K562 (cell line): ENCODE measurements at regions not wholly inside any gene's neighbourhood (a gene's known extent, or its start where the extent isn't known, plus 50 kb on each side); places are given as distances from the start of the nearest gene placed in this dataset.

ENCODE experiments used
- ATAC-seq: fragments of 200-7000 bp; cut with Tn5 transposase; 3 replicates; pipeline ENCODE4 v1.9.1; 2020; ENCODE audit warnings: moderate library complexity
- BruUV-seq: library from RNA; stranded (reverse); fragments of 400-500 nt; replicated peaks from 2 replicates; lab custom pipeline; 2021; lab: Mats Ljungman, UMichigan
- CTCF ChIA-PET: fragments of 300-600 bp; formaldehyde crosslinking; extraction: SDS; loops from one replicate; lab custom pipeline; 2021; ENCODE audit warnings: low intra/inter-chr PET ratio; lab: Yijun Ruan, JAX
- POLR2A ChIA-PET: fragments of 300-600, 350-650 bp; sonication (Branson Sonifier 250); formaldehyde crosslinking; extraction: SDS; loops from one replicate; lab custom pipeline; 2021; ENCODE audit warnings: antibody characterized with exemption, inconsistent platforms; lab: Yijun Ruan, JAX
- DNase-seq, 4 experiments: peaks; one replicate each; pipeline versions ENCODE4 v3.0.0 to v3.0.0-alpha.2; 2011 to 2018; ENCODE audit warnings: low spot score in 3 of 4, mixed read lengths in 3 of 4; ENCODE audit errors: extremely low read depth in 1 of 4
- FAIRE-seq: peaks from 2 replicates; lab custom pipeline; 2011; peaks lifted over from hg19 to GRCh38; lab: Jason Lieb, UNC
- H2AFZ ChIP-seq: 2 replicates; pipeline ENCODE4 v1.6.0; 2011; ENCODE audit warnings: low read depth, low read length, control low read depth, inconsistent platforms
- H3K27ac ChIP-seq: fragments of 200-600 bp; 3 replicates; pipeline ENCODE4 v1.8.0; 2011; ENCODE audit warnings: low read depth, mild to moderate bottlenecking, control low read depth, inconsistent platforms, low read length, moderate library complexity, mixed read lengths; ENCODE audit errors: extremely low read depth
- H3K27me3 ChIP-seq, 2 experiments: fragments of 300-600 bp in 1 of 2; 2 replicates in 1 of 2; 3 replicates in 1 of 2; pipeline versions ENCODE4 v1.6.0 to v1.8.0; 2011; ENCODE audit warnings: inconsistent platforms in 2 of 2, low read length in 2 of 2, mild to moderate bottlenecking in 1 of 2, mixed read lengths in 1 of 2, moderate library complexity in 1 of 2; ENCODE audit not compliant: control insufficient read depth in 2 of 2, insufficient read depth in 2 of 2
- H3K36me3 ChIP-seq: fragments of 300-600 bp; 3 replicates; pipeline ENCODE4 v1.8.0; 2011; ENCODE audit warnings: mild to moderate bottlenecking, low read length, inconsistent platforms; ENCODE audit not compliant: control insufficient read depth, insufficient read depth
- H3K4me1 ChIP-seq, 2 experiments: fragments of 200-600 bp in 1 of 2; replicated peaks in 1 of 2; 2 replicates in 1 of 2; 3 replicates in 1 of 2; pipeline versions ENCODE4 v1.5.1 to v1.8.0; 2011; ENCODE audit warnings: inconsistent platforms in 2 of 2, low read length in 2 of 2, mild to moderate bottlenecking in 1 of 2, mixed read lengths in 1 of 2, moderate library complexity in 1 of 2; ENCODE audit not compliant: control insufficient read depth in 2 of 2, insufficient read depth in 2 of 2
- H3K4me2 ChIP-seq: 2 replicates; pipeline ENCODE4 v1.6.1; 2011; ENCODE audit warnings: low read length, control low read depth, inconsistent platforms, mixed read lengths; ENCODE audit not compliant: insufficient read depth
- H3K4me3 ChIP-seq: fragments of 200-600 bp; sonication (generic), shearing (Covaris generic); 2 replicates; pipeline ENCODE4 v1.5.1; 2016; ENCODE audit warnings: control low read depth, inconsistent platforms
- H3K79me2 ChIP-seq: fragments of 200-600 bp; 3 replicates; pipeline ENCODE4 v1.8.0; 2011; ENCODE audit warnings: low read length, inconsistent platforms; ENCODE audit not compliant: control insufficient read depth, insufficient read depth
- H3K9ac ChIP-seq, 2 experiments: 2 replicates each; pipeline versions ENCODE4 v1.6.0 to v1.6.1; 2011; ENCODE audit warnings: low read depth in 2 of 2, low read length in 2 of 2, control low read depth in 1 of 2, inconsistent platforms in 1 of 2, mild to moderate bottlenecking in 1 of 2, mixed read lengths in 1 of 2; ENCODE audit not compliant: insufficient read depth in 1 of 2
- H3K9me1 ChIP-seq: one replicate; pipeline ENCODE4 v1.6.0; 2011; ENCODE audit warnings: inconsistent platforms, mild to moderate bottlenecking, low read length, moderate library complexity; ENCODE audit not compliant: control insufficient read depth, insufficient read depth
- H3K9me3 ChIP-seq: replicated peaks from 2 replicates; pipeline ENCODE4 v1.5.1; 2011; ENCODE audit warnings: low read depth, low read length, inconsistent platforms; ENCODE audit not compliant: control insufficient read depth, insufficient read depth
- H4K20me1 ChIP-seq: replicated peaks from 2 replicates; pipeline ENCODE4 v1.6.1; 2011; ENCODE audit warnings: low read length, inconsistent platforms, mixed read lengths; ENCODE audit not compliant: control insufficient read depth, insufficient read depth
- CHD4 ChIP-seq: fragments of 200-600 bp; sonication (generic); IDR thresholded peaks from 3 replicates; pipeline ENCODE4 v1.6.1; 2012; ENCODE audit warnings: low read depth, mild to moderate bottlenecking, mixed read lengths, low read length, inconsistent platforms; ENCODE audit not compliant: insufficient read depth, insufficient replicate concordance, poor library complexity, severe bottlenecking
- HDAC3 ChIP-seq: fragments of 450-650 bp; IDR thresholded peaks from 2 replicates; pipeline ENCODE4 v1.6.1; 2018; ENCODE audit warnings: borderline replicate concordance, mild to moderate bottlenecking, moderate library complexity; ENCODE audit not compliant: partially characterized antibody
- NFIC ChIP-seq: fragments of 450-650 bp; IDR thresholded peaks from 2 replicates; pipeline ENCODE4 v1.6.1; 2017; ENCODE audit warnings: mild to moderate bottlenecking, inconsistent platforms
- NONO ChIP-seq, 2 experiments: fragments of 200-400 bp in 1 of 2; fragments of 450-650 bp in 1 of 2; formaldehyde crosslinking in 1 of 2; IDR thresholded peaks; 2 replicates each; pipeline ENCODE4 v1.6.1; 2017; ENCODE audit warnings: low read depth in 2 of 2, mild to moderate bottlenecking in 2 of 2, moderate library complexity in 2 of 2, low read length in 1 of 2
- TEAD2 ChIP-seq: fragments of 450-650 bp; IDR thresholded peaks from 2 replicates; pipeline ENCODE4 v1.6.1; 2016; ENCODE audit warnings: missing genetic modification characterization, control low read depth, missing compliant biosample characterization
- ZBED1 ChIP-seq: IDR thresholded peaks from 2 replicates; pipeline ENCODE4 v1.6.1; 2014
- ZNF146 ChIP-seq: IDR thresholded peaks from one replicate; pipeline ENCODE4 v1.6.1; 2018; ENCODE audit warnings: missing compliant biosample characterization; ENCODE audit not compliant: unreplicated experiment
- ZNF766 ChIP-seq: fragments of 200-800 bp; sonication (Bioruptor generic); conservative IDR thresholded peaks from 2 replicates; pipeline ENCODE4 v1.6.1; 2016; ENCODE audit warnings: missing genetic modification characterization, missing compliant biosample characterization
- WGBS: fragments of 100-300 bp; shearing (Covaris generic); methylation state at CpG from one replicate; pipeline ENCODE4 v1.1.6; 2016; ENCODE audit warnings: low coverage, mixed read lengths; ENCODE audit not compliant: insufficient coverage; ENCODE audit errors: missing lambda C conversion rate; 5-methylcytosine and 5-hydroxymethylcytosine counted together
- in situ Hi-C: fragments of 300-500 bp; cut with MboI; formaldehyde crosslinking; loops from 4 replicates; pipeline ENCODE4 v1.15.0; 2018; ENCODE audit warnings: inconsistent platforms, mixed read lengths
- intact Hi-C: fragments of 100-400 bp; cut with micrococcal nuclease; formaldehyde crosslinking; loops from 2 replicates; pipeline ENCODE4 v1.14.2; 2022
- TF ChIP-seq, protein P1 (sequence below), 2 experiments: IDR thresholded peaks in 1 of 2; conservative IDR thresholded peaks in 1 of 2; 2 replicates each; pipeline ENCODE4 v1.6.1; 2016; ENCODE audit warnings: low read depth in 2 of 2, mild to moderate bottlenecking in 1 of 2, missing compliant biosample characterization in 1 of 2, missing genetic modification characterization in 1 of 2, moderate library complexity in 1 of 2
- TF ChIP-seq, protein P2 (sequence below): fragments of 200-800 bp; sonication (Bioruptor generic); IDR thresholded peaks from 2 replicates; pipeline ENCODE4 v1.6.1; 2017; ENCODE audit warnings: missing genetic modification characterization, missing compliant biosample characterization

DNA sequence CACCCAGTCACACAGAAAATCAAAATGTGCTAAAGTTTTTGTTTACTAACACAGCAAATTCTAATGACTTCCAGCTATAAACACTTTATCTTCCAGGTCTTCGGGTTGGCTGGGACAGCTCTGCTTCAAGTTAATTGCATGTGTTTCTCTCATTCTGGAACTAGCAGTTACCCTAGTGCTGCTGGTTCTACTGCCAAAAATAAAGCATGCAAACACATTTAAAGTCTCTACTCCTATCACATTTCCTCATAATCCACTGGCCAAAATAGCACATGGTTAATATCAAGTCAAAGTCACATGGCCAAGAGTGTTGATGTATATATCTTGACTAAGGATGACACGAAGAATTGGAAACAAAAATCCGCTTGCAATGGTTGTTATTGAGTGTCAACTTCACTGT, 973.1 kb upstream of the ADGRL2 start:
- Histone ChIP-seq H3K79me2 (no peaks in the 10 kb centered on the region), H3K9ac (no peak overlapping the region), H3K4me2 (no peak overlapping the region), H2AFZ (no peak overlapping the region), H3K27ac (no peak overlapping the region), H3K4me3 (no peak overlapping the region), H3K27me3 (no peaks in the 10 kb centered on the region), H4K20me1 (no peaks in the 10 kb centered on the region), H3K9me3 (no peaks in the 10 kb centered on the region), H3K9me1 (no peaks in the 10 kb centered on the region), H3K36me3 (no peaks in the 10 kb centered on the region), H3K4me1 (no peaks in the 10 kb centered on the region)
- in situ Hi-C loops (no loop called here), intact Hi-C loops (no loop called here)
- no TSS peak for BruUV-seq
- ChIA-PET CTCF (no interaction called here), POLR2A (no interaction called here)
- DNase-seq (no peak), FAIRE-seq (no peak), ATAC-seq (no peak)
- 0% methylated on average over 3 of the region's 3 CpGs for WGBS
- TF ChIP-seq ZNF766 (CRISPR knock-in tag): no peak
- TF ChIP-seq, protein P1, sequence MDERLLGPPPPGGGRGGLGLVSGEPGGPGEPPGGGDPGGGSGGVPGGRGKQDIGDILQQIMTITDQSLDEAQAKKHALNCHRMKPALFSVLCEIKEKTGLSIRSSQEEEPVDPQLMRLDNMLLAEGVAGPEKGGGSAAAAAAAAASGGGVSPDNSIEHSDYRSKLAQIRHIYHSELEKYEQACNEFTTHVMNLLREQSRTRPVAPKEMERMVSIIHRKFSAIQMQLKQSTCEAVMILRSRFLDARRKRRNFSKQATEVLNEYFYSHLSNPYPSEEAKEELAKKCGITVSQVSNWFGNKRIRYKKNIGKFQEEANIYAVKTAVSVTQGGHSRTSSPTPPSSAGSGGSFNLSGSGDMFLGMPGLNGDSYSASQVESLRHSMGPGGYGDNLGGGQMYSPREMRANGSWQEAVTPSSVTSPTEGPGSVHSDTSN (CRISPR knock-in tag; IDR thresholded peaks at IDR 0.05; ENCODE audit: low read depth): no peak
- TF ChIP-seq, protein P1 (tag; conservative IDR thresholded peaks at IDR 0.05; ENCODE audit: low read depth): no peak
- TF ChIP-seq HDAC3: no peak
- no peak for TF ChIP-seq CHD4
- TF ChIP-seq ZNF146 (CRISPR knock-in tag): no peak
- no peak for TF ChIP-seq TEAD2 (tag)
- no peak for TF ChIP-seq ZBED1
- TF ChIP-seq, protein P2, sequence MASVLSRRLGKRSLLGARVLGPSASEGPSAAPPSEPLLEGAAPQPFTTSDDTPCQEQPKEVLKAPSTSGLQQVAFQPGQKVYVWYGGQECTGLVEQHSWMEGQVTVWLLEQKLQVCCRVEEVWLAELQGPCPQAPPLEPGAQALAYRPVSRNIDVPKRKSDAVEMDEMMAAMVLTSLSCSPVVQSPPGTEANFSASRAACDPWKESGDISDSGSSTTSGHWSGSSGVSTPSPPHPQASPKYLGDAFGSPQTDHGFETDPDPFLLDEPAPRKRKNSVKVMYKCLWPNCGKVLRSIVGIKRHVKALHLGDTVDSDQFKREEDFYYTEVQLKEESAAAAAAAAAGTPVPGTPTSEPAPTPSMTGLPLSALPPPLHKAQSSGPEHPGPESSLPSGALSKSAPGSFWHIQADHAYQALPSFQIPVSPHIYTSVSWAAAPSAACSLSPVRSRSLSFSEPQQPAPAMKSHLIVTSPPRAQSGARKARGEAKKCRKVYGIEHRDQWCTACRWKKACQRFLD: no peak
- TF ChIP-seq NFIC: no peak
- no peak for TF ChIP-seq NONO (IDR thresholded peaks at IDR 0.05; ENCODE audit: low read depth in 2 of 2, low read length in 1 of 2)
